ENCODE measurements at regions not wholly inside any gene's neighbourhood (a gene's known extent, or its start where the extent isn't known, plus 50 kb on each side); places are given as distances from the start of the nearest gene placed in this dataset.

- TF ChIP-seq CTCF (IDR thresholded peaks at IDR 0.05; ENCODE audit: insufficient read depth, low read length, poor library complexity, severe bottlenecking), result no peak
- TF ChIP-seq EZH2phosphoT487 (conservative IDR thresholded peaks at IDR 0.05; ENCODE audit: low read length), result no peak
Measured at GRCh38 chr20:6887966-6888365, 120.5 kb downstream of the BMP2 start.
